SK-N-SH treated with all-trans-retinoic acid at 6 μM for 48 hours (cell line): ENCODE measurements at regions not wholly inside any gene's neighbourhood (a gene's known extent, or its start where the extent isn't known, plus 50 kb on each side); places are given as distances from the start of the nearest gene placed in this dataset.

Experiments
- ATAC-seq: fragments of 200-7000 bp; cut with Tn5 transposase; 3 replicates; pipeline ENCODE4 v1.9.1; 2020; ENCODE audit warnings: mild to moderate bottlenecking, moderate library complexity
- ARNTL ChIP-seq: fragments of 450-650 bp; formaldehyde crosslinking; IDR thresholded peaks from 2 replicates; pipeline ENCODE4 v1.5.0; 2020; ENCODE audit warnings: low read depth, mild to moderate bottlenecking, moderate library complexity, borderline replicate concordance
- BACH2 ChIP-seq: fragments of 250-450 bp; sonication (Bioruptor Pico); IDR thresholded peaks from 2 replicates; pipeline ENCODE4 v1.9.0; 2021; ENCODE audit warnings: mild to moderate bottlenecking, borderline replicate concordance
- CREB5 ChIP-seq: fragments of 250-450 bp; sonication (Bioruptor Pico); IDR thresholded peaks from 2 replicates; pipeline ENCODE4 v1.5.1; 2020; ENCODE audit warnings: low read depth, mild to moderate bottlenecking, moderate library complexity
- CSDC2 ChIP-seq: fragments of 250-450 bp; sonication (Bioruptor Pico); IDR thresholded peaks from 2 replicates; pipeline ENCODE4 v1.5.0; 2020; ENCODE audit warnings: mild to moderate bottlenecking, moderate library complexity
- ESRRG ChIP-seq: fragments of 250-450 bp; sonication (Bioruptor Pico); IDR thresholded peaks from 2 replicates; pipeline ENCODE4 v1.6.1; 2021; ENCODE audit warnings: mild to moderate bottlenecking
- GLIS3 ChIP-seq: fragments of 250-450 bp; sonication (Bioruptor Pico); IDR thresholded peaks from 2 replicates; pipeline ENCODE4 v1.5.0; 2020; ENCODE audit warnings: mild to moderate bottlenecking, moderate library complexity
- ISL1 ChIP-seq: fragments of 250-450 bp; sonication (Bioruptor Pico); IDR thresholded peaks from 2 replicates; pipeline ENCODE4 v2.1.2; 2022; ENCODE audit warnings: mild to moderate bottlenecking, moderate library complexity
- OSR1 ChIP-seq: fragments of 250-450 bp; sonication (Bioruptor Pico); IDR thresholded peaks from 2 replicates; pipeline ENCODE4 v1.8.0; 2022; ENCODE audit warnings: moderate library complexity, mild to moderate bottlenecking, inconsistent platforms
- POU6F1 ChIP-seq: fragments of 250-450 bp; sonication (Bioruptor Pico); IDR thresholded peaks from 2 replicates; pipeline ENCODE4 v1.8.0; 2021; ENCODE audit warnings: low read depth, mild to moderate bottlenecking, moderate library complexity, borderline replicate concordance
- PPARA ChIP-seq: fragments of 250-450 bp; sonication (Bioruptor Pico); IDR thresholded peaks from 2 replicates; pipeline ENCODE4 v1.5.0; 2020; ENCODE audit warnings: mild to moderate bottlenecking, borderline replicate concordance
- RARB ChIP-seq: fragments of 250-450 bp; sonication (Bioruptor Pico); IDR thresholded peaks from 2 replicates; pipeline ENCODE4 v1.8.0; 2021; ENCODE audit warnings: mild to moderate bottlenecking, moderate library complexity
- SNAI2 ChIP-seq: fragments of 250-450 bp; sonication (Bioruptor Pico); IDR thresholded peaks from 2 replicates; pipeline ENCODE4 v1.5.0; 2020; ENCODE audit warnings: mild to moderate bottlenecking, moderate library complexity
- TCF4 ChIP-seq: fragments of 250-450 bp; sonication (Bioruptor Pico); IDR thresholded peaks from 2 replicates; pipeline ENCODE4 v1.8.0; 2021; ENCODE audit warnings: mild to moderate bottlenecking, moderate library complexity, borderline replicate concordance
- ZC3H10 ChIP-seq: fragments of 250-450 bp; sonication (Bioruptor Pico); IDR thresholded peaks from 2 replicates; pipeline ENCODE4 v1.5.1; 2021; ENCODE audit warnings: mild to moderate bottlenecking, moderate library complexity
- ZFP3 ChIP-seq: fragments of 250-450 bp; sonication (Bioruptor Pico); IDR thresholded peaks from 2 replicates; pipeline ENCODE4 v1.5.0; 2020; ENCODE audit warnings: mild to moderate bottlenecking, moderate library complexity
- ZFP30 ChIP-seq: fragments of 450-650 bp; formaldehyde crosslinking; IDR thresholded peaks from 2 replicates; pipeline ENCODE4 v1.5.0; 2022; ENCODE audit warnings: mild to moderate bottlenecking, moderate library complexity
- ZNF565 ChIP-seq: fragments of 450-650 bp; formaldehyde crosslinking; conservative IDR thresholded peaks from 2 replicates; pipeline ENCODE4 v1.5.0; 2020; ENCODE audit warnings: low read depth, mild to moderate bottlenecking, moderate library complexity
- ZNF8 ChIP-seq: fragments of 450-650 bp; formaldehyde crosslinking; IDR thresholded peaks from 2 replicates; pipeline ENCODE4 v1.5.0; 2020; ENCODE audit warnings: mild to moderate bottlenecking, moderate library complexity
- TF ChIP-seq, protein P1 (sequence below): fragments of 250-450 bp; sonication (Bioruptor Pico); IDR thresholded peaks from 2 replicates; pipeline ENCODE4 v1.5.1; 2021; ENCODE audit warnings: mild to moderate bottlenecking, moderate library complexity
- TF ChIP-seq, protein P2 (sequence below): fragments of 250-450 bp; sonication (Bioruptor Pico); IDR thresholded peaks from 2 replicates; pipeline ENCODE4 v1.8.0; 2020; ENCODE audit warnings: mild to moderate bottlenecking, moderate library complexity, borderline replicate concordance
- TF ChIP-seq, protein P3 (sequence below): fragments of 250-450 bp; sonication (Bioruptor Pico); IDR thresholded peaks from 2 replicates; pipeline ENCODE4 v1.5.0; 2020; ENCODE audit warnings: mild to moderate bottlenecking, moderate library complexity

- TF ChIP-seq ZC3H10 (CRISPR knock-in tag) (no peak), BACH2 (CRISPR knock-in tag) (no peak), ISL1 (CRISPR knock-in tag) (no peak), ZNF8 (CRISPR knock-in tag) (no peak), SNAI2 (no peak), ZFP30 (no peak), CSDC2 (CRISPR knock-in tag) (no peak), GLIS3 (CRISPR knock-in tag) (no peak), ZNF565 (CRISPR knock-in tag) (no peak), ZFP3 (no peak), ARNTL (CRISPR knock-in tag) (no peak), POU6F1 (CRISPR knock-in tag) (no peak), CREB5 (CRISPR knock-in tag) (no peak), OSR1 (CRISPR knock-in tag) (no peak), PPARA (CRISPR knock-in tag) (no peak)
- TF ChIP-seq, protein P1, sequence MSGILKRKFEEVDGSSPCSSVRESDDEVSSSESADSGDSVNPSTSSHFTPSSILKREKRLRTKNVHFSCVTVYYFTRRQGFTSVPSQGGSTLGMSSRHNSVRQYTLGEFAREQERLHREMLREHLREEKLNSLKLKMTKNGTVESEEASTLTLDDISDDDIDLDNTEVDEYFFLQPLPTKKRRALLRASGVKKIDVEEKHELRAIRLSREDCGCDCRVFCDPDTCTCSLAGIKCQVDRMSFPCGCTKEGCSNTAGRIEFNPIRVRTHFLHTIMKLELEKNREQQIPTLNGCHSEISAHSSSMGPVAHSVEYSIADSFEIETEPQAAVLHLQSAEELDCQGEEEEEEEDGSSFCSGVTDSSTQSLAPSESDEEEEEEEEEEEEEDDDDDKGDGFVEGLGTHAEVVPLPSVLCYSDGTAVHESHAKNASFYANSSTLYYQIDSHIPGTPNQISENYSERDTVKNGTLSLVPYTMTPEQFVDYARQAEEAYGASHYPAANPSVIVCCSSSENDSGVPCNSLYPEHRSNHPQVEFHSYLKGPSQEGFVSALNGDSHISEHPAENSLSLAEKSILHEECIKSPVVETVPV (CRISPR knock-in tag), result no peak
- TF ChIP-seq, protein P2, sequence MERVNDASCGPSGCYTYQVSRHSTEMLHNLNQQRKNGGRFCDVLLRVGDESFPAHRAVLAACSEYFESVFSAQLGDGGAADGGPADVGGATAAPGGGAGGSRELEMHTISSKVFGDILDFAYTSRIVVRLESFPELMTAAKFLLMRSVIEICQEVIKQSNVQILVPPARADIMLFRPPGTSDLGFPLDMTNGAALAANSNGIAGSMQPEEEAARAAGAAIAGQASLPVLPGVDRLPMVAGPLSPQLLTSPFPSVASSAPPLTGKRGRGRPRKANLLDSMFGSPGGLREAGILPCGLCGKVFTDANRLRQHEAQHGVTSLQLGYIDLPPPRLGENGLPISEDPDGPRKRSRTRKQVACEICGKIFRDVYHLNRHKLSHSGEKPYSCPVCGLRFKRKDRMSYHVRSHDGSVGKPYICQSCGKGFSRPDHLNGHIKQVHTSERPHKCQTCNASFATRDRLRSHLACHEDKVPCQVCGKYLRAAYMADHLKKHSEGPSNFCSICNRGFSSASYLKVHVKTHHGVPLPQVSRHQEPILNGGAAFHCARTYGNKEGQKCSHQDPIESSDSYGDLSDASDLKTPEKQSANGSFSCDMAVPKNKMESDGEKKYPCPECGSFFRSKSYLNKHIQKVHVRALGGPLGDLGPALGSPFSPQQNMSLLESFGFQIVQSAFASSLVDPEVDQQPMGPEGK (CRISPR knock-in tag), result no peak
- TF ChIP-seq, protein P3, sequence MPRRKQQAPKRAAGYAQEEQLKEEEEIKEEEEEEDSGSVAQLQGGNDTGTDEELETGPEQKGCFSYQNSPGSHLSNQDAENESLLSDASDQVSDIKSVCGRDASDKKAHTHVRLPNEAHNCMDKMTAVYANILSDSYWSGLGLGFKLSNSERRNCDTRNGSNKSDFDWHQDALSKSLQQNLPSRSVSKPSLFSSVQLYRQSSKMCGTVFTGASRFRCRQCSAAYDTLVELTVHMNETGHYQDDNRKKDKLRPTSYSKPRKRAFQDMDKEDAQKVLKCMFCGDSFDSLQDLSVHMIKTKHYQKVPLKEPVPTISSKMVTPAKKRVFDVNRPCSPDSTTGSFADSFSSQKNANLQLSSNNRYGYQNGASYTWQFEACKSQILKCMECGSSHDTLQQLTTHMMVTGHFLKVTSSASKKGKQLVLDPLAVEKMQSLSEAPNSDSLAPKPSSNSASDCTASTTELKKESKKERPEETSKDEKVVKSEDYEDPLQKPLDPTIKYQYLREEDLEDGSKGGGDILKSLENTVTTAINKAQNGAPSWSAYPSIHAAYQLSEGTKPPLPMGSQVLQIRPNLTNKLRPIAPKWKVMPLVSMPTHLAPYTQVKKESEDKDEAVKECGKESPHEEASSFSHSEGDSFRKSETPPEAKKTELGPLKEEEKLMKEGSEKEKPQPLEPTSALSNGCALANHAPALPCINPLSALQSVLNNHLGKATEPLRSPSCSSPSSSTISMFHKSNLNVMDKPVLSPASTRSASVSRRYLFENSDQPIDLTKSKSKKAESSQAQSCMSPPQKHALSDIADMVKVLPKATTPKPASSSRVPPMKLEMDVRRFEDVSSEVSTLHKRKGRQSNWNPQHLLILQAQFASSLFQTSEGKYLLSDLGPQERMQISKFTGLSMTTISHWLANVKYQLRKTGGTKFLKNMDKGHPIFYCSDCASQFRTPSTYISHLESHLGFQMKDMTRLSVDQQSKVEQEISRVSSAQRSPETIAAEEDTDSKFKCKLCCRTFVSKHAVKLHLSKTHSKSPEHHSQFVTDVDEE, result no peak
- no peak for ATAC-seq
Measured at GRCh38 chr11:96785073-96785472, 395.3 kb downstream of the JRKL start.

GRCh38 chr11:96794152-96794551, 404.3 kb downstream of the JRKL start:
- peak; percentile 88 for ATAC-seq
- TF ChIP-seq GLIS3 (CRISPR knock-in tag), result no peak
- TF ChIP-seq TCF4, result no peak

GRCh38 chr11:96798445-96798844, 408.6 kb downstream of the JRKL start:
- ATAC-seq, result no peak
- TF ChIP-seq SNAI2 (no peak), GLIS3 (CRISPR knock-in tag) (no peak), ZFP3 (no peak), ARNTL (CRISPR knock-in tag) (no peak)

- ATAC-seq, result no peak
- no peak for TF ChIP-seq OSR1 (CRISPR knock-in tag)
- TF ChIP-seq, protein P3, result no peak
- TF ChIP-seq CSDC2 (CRISPR knock-in tag), result no peak
- no peak for TF ChIP-seq GLIS3 (CRISPR knock-in tag)
- TF ChIP-seq ZNF8 (CRISPR knock-in tag), result no peak
- TF ChIP-seq POU6F1 (CRISPR knock-in tag), result no peak
- no peak for TF ChIP-seq PPARA (CRISPR knock-in tag)
- TF ChIP-seq ZFP3, result no peak
- TF ChIP-seq BACH2 (CRISPR knock-in tag), result no peak
- TF ChIP-seq ZC3H10 (CRISPR knock-in tag), result no peak
- no peak for TF ChIP-seq RARB (CRISPR knock-in tag)
- TF ChIP-seq ESRRG (CRISPR knock-in tag), result no peak
Measured at GRCh38 chr11:96815236-96815635, 425.4 kb downstream of the JRKL start.
